ENCODE measurements at regions not wholly inside any gene's neighbourhood (a gene's known extent, or its start where the extent isn't known, plus 50 kb on each side); places are given as distances from the start of the nearest gene placed in this dataset.

GRCh38 chr15:45829336-45830153 is 194.7 kb downstream of the SQOR start:
- H3K9me3 ChIP-seq (ENCODE audit: insufficient read depth in 2 of 2, low read depth in 1 of 2, low read length in 1 of 2): no peaks in the 10 kb centered on the region
- no peak overlapping the region for H2AK5ac ChIP-seq (ENCODE audit: low read depth, low read length)
- no peak overlapping the region for H4K8ac ChIP-seq (ENCODE audit: extremely low read depth, insufficient read depth, low read length)
- no peak overlapping the region for H2BK12ac ChIP-seq (ENCODE audit: low read depth, low read length)
- H3K23ac ChIP-seq (ENCODE audit: insufficient read length): no peak overlapping the region
- no peak overlapping the region for H2BK120ac ChIP-seq (replicated peaks; ENCODE audit: low read depth, low read length)
- H3K4me1 ChIP-seq (replicated peaks in 1 of 4; ENCODE audit: control insufficient read depth in 3 of 4, insufficient read depth in 4 of 4, low read length in 3 of 4): no peaks in the 10 kb centered on the region; a peak in 1 of 7 replicates
- H2BK15ac ChIP-seq (ENCODE audit: low read length): no peak overlapping the region
- no peak overlapping the region for H2BK20ac ChIP-seq (ENCODE audit: low read length)
- WGBS, 2 experiments (ENCODE audit: extremely low coverage in 1 of 2, insufficient coverage in 1 of 2, insufficient read length in 1 of 2, insufficient replicate concordance in 2 of 2, low coverage in 1 of 2, low lambda C conversion rate in 2 of 2, missing lambda C conversion rate in 1 of 2): 94% methylated on average over 12 of the region's 15 CpGs; no CpG with 5 or more reads in 1 of the 2 experiments
- no peak overlapping the region for H3K27ac ChIP-seq (ENCODE audit: low read depth, low read length)
- no peaks in the 10 kb centered on the region for H3K79me1 ChIP-seq (ENCODE audit: low read depth, low read length)
- DNase-seq (ENCODE audit: low read depth in 1 of 2, low spot score in 2 of 2): no peak
- H4K5ac ChIP-seq (ENCODE audit: insufficient read length, low read depth, low read length): no peak overlapping the region
- no peak overlapping the region for H3K4me3 ChIP-seq (ENCODE audit: extremely low read depth in 1 of 4, insufficient read depth in 2 of 4, low read depth in 3 of 4, low read length in 4 of 4)
- H2BK5ac ChIP-seq (ENCODE audit: low read depth, low read length): no peak overlapping the region
- no peak overlapping the region for H3K4me2 ChIP-seq (ENCODE audit: insufficient read depth in 1 of 2, low read depth in 2 of 2, low read length in 2 of 2)
- ChIA-PET POLR2A (ENCODE audit: partially characterized antibody) (no interaction called here), CTCF (ENCODE audit: partially characterized antibody) (interaction anchor here (0.6 to 1.9 kb wide), 3 partner anchors 8 to 40 kb away, joined by 3 to 9 read pairs (median 4); no protein-coding TSS in a partner anchor)
- H3K56ac ChIP-seq (replicated peaks; ENCODE audit: insufficient read length, low read depth, low read length): no peak overlapping the region
- TF ChIP-seq SUZ12 (IDR thresholded peaks at IDR 0.05; ENCODE audit: low read length) (no peak), CBX5 (IDR thresholded peaks at IDR 0.05; ENCODE audit: low read depth, low read length) (no peak), ATF3 (IDR thresholded peaks at IDR 0.05; ENCODE audit: insufficient read depth, low read depth, low read length) (no peak), POLR2AphosphoS5 (IDR thresholded peaks at IDR 0.05; ENCODE audit: low read depth, low read length) (no peak), GTF2F1 (IDR thresholded peaks at IDR 0.05; ENCODE audit: borderline replicate concordance, low read depth, low read length) (no peak), TBP (IDR thresholded peaks at IDR 0.05; ENCODE audit: low read depth, low read length) (no peak), HDAC2 (IDR thresholded peaks at IDR 0.05; ENCODE audit: borderline replicate concordance in 1 of 2, low read depth in 2 of 2, low read length in 2 of 2) (no peak), ASH2L (IDR thresholded peaks at IDR 0.05; ENCODE audit: low read length) (no peak)
- no peaks in the 10 kb centered on the region for H3K79me2 ChIP-seq (ENCODE audit: control insufficient read depth in 1 of 2, insufficient read depth in 2 of 2, low read length in 2 of 2)
- no peak overlapping the region for H2AFZ ChIP-seq (ENCODE audit: low read length)
- H4K91ac ChIP-seq (replicated peaks; ENCODE audit: insufficient read length, low read length): no peak overlapping the region
- H3K36me3 ChIP-seq (ENCODE audit: control insufficient read depth in 2 of 4, insufficient read depth in 4 of 4, low read length in 3 of 4): no peaks in the 10 kb centered on the region
- no peaks in the 10 kb centered on the region for H3K27me3 ChIP-seq (replicated peaks in 1 of 4; ENCODE audit: control insufficient read depth in 3 of 4, extremely low read depth in 1 of 4, insufficient read depth in 3 of 4, low read length in 3 of 4)
- FAIRE-seq: no peak
- no peak overlapping the region for H3K9ac ChIP-seq (replicated peaks in 1 of 4; ENCODE audit: extremely low read depth in 1 of 4, low read depth in 3 of 4, low read length in 3 of 4)
- no peak overlapping the region for H3K4ac ChIP-seq (replicated peaks; ENCODE audit: insufficient read length, low read depth, low read length)
- H4K20me1 ChIP-seq (replicated peaks in 1 of 2; ENCODE audit: control insufficient read depth in 1 of 2, insufficient read depth in 2 of 2, low read length in 2 of 2): no peaks in the 10 kb centered on the region
- H3K14ac ChIP-seq (ENCODE audit: insufficient read length): no peak overlapping the region
- no peaks in the 10 kb centered on the region for H3K23me2 ChIP-seq (ENCODE audit: low read depth, low read length)
- H3K18ac ChIP-seq (ENCODE audit: extremely low read depth, low read length): no peak overlapping the region

Data from H1 (cell line).